Astrocyte (in vitro differentiated cells and primary cell): ENCODE measurements at regions not wholly inside any gene's neighbourhood (a gene's known extent, or its start where the extent isn't known, plus 50 kb on each side); places are given as distances from the start of the nearest gene placed in this dataset.

Experiments used
- DNase-seq: peaks from one replicate; pipeline ENCODE4 v3.0.0-alpha.2; 2010; ENCODE audit warnings: low read depth
- FAIRE-seq: peaks from 2 replicates; lab custom pipeline; 2011; peaks lifted over from hg19 to GRCh38; lab: Jason Lieb, UNC
- H2AFZ ChIP-seq: 2 replicates; pipeline ENCODE4 v1.6.0; 2012; ENCODE audit warnings: low read depth, low read length, inconsistent platforms
- H3K27ac ChIP-seq: 2 replicates; pipeline ENCODE4 v1.5.1; 2011; ENCODE audit warnings: low read depth, low read length, inconsistent platforms
- H3K27me3 ChIP-seq: 2 replicates; pipeline ENCODE4 v1.6.0; 2011; ENCODE audit warnings: low read length, inconsistent platforms; ENCODE audit not compliant: insufficient read depth
- H3K36me3 ChIP-seq: 2 replicates; pipeline ENCODE4 v1.5.1; 2011; ENCODE audit warnings: low read length, inconsistent platforms; ENCODE audit not compliant: insufficient read depth
- H3K4me1 ChIP-seq: 2 replicates; pipeline ENCODE4 v1.5.1; 2011; ENCODE audit warnings: low read length, inconsistent platforms; ENCODE audit not compliant: insufficient read depth
- H3K4me2 ChIP-seq: 2 replicates; pipeline ENCODE4 v1.6.0; 2012; ENCODE audit warnings: low read length, inconsistent platforms
- H3K4me3 ChIP-seq: 2 replicates; pipeline ENCODE4 v1.5.1; 2011; ENCODE audit warnings: low read depth, mild to moderate bottlenecking, low read length, inconsistent platforms; ENCODE audit not compliant: insufficient read depth
- H3K79me2 ChIP-seq: 2 replicates; pipeline ENCODE4 v1.6.0; 2012; ENCODE audit warnings: mild to moderate bottlenecking, low read length, inconsistent platforms; ENCODE audit not compliant: insufficient read depth
- H3K9ac ChIP-seq: 2 replicates; pipeline ENCODE4 v1.6.0; 2012; ENCODE audit warnings: mild to moderate bottlenecking, low read length, inconsistent platforms
- H3K9me3 ChIP-seq: 2 replicates; pipeline ENCODE4 v1.5.1; 2012; ENCODE audit warnings: low read depth, mild to moderate bottlenecking, low read length, inconsistent platforms; ENCODE audit not compliant: insufficient read depth
- H4K20me1 ChIP-seq: 2 replicates; pipeline ENCODE4 v1.6.0; 2012; ENCODE audit warnings: low read length, inconsistent platforms; ENCODE audit not compliant: insufficient read depth
- H3K27ac Mint-ChIP-seq: one replicate; pipeline ENCODE4 v1.8.0; 2021; ENCODE audit warnings: mild to moderate bottlenecking, mixed read lengths; ENCODE audit not compliant: unreplicated experiment
- H3K27me3 Mint-ChIP-seq: one replicate; pipeline ENCODE4 v1.8.0; 2021; ENCODE audit warnings: low read depth, mixed read lengths; ENCODE audit not compliant: unreplicated experiment
- H3K36me3 Mint-ChIP-seq: one replicate; pipeline ENCODE4 v1.8.0; 2021; ENCODE audit warnings: low read depth, mixed read lengths; ENCODE audit not compliant: unreplicated experiment
- H3K4me1 Mint-ChIP-seq: one replicate; pipeline ENCODE4 v1.8.0; 2021; ENCODE audit warnings: low read depth, mixed read lengths; ENCODE audit not compliant: unreplicated experiment
- H3K4me3 Mint-ChIP-seq: one replicate; pipeline ENCODE4 v1.8.0; 2021; ENCODE audit warnings: mild to moderate bottlenecking, moderate library complexity, mixed read lengths; ENCODE audit not compliant: unreplicated experiment
- H3K9me3 Mint-ChIP-seq: one replicate; pipeline ENCODE4 v1.8.0; 2021; ENCODE audit warnings: mild to moderate bottlenecking, mixed read lengths; ENCODE audit not compliant: unreplicated experiment
- EZH2 ChIP-seq: IDR thresholded peaks from 2 replicates; pipeline ENCODE4 v1.6.1; 2012; ENCODE audit warnings: mild to moderate bottlenecking, low read length, inconsistent platforms; ENCODE audit not compliant: insufficient read depth
- TF ChIP-seq, protein P1 (sequence below): IDR thresholded peaks from 2 replicates; pipeline ENCODE4 v1.5.1; 2011; ENCODE audit warnings: low read depth, mild to moderate bottlenecking, inconsistent platforms, low read length, moderate library complexity; ENCODE audit not compliant: insufficient read depth

- Histone ChIP-seq H3K27me3 (peaks cover 4% of the 10 kb centered on the region), H3K79me2 (no peaks in the 10 kb centered on the region), H3K9me3 (no peaks in the 10 kb centered on the region), H4K20me1 (no peaks in the 10 kb centered on the region), H3K4me2 (no peak overlapping the region), H3K36me3 (no peaks in the 10 kb centered on the region), H3K27ac (no peak overlapping the region), H3K9ac (no peak overlapping the region), H3K4me3 (no peak overlapping the region), H2AFZ (no peak overlapping the region), H3K4me1 (no peaks in the 10 kb centered on the region)
- no peak for DNase-seq
- H3K27me3 Mint-ChIP-seq, result peaks cover 39% of the 10 kb centered on the region
- H3K4me1 Mint-ChIP-seq, result no peaks in the 10 kb centered on the region
- TF ChIP-seq EZH2, result no peak
- TF ChIP-seq, protein P1, sequence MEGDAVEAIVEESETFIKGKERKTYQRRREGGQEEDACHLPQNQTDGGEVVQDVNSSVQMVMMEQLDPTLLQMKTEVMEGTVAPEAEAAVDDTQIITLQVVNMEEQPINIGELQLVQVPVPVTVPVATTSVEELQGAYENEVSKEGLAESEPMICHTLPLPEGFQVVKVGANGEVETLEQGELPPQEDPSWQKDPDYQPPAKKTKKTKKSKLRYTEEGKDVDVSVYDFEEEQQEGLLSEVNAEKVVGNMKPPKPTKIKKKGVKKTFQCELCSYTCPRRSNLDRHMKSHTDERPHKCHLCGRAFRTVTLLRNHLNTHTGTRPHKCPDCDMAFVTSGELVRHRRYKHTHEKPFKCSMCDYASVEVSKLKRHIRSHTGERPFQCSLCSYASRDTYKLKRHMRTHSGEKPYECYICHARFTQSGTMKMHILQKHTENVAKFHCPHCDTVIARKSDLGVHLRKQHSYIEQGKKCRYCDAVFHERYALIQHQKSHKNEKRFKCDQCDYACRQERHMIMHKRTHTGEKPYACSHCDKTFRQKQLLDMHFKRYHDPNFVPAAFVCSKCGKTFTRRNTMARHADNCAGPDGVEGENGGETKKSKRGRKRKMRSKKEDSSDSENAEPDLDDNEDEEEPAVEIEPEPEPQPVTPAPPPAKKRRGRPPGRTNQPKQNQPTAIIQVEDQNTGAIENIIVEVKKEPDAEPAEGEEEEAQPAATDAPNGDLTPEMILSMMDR, result no peak
- H3K36me3 Mint-ChIP-seq, result no peaks in the 10 kb centered on the region
- no peak overlapping the region for H3K4me3 Mint-ChIP-seq
- H3K27ac Mint-ChIP-seq, result no peak overlapping the region
- FAIRE-seq, result no peak
- peaks cover 6% of the 10 kb centered on the region for H3K9me3 Mint-ChIP-seq
Observed at GRCh38 chr10:124251317-124252065, 158.1 kb upstream of the CHST15 start.

DNA sequence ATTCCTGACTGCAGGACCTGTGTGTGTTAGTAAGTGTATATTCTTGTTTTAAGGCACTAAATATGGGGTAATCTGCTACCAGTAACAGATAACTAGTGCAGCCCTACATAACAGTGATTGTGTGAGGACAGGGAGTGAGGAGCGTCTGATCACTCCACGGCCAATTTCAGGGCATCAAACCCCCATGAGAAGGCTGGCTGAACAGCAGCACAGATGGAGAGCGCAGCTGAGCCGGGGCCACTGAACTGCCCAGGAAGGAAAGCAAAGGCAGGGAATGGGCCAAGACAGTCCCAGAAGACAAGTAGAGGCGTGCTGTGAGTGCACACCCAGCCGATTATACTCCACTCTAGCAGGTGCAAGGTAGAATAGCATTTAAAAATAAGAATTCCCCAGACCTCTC lies 157.1 kb upstream of the CHST15 start:
- no peak overlapping the region for H3K27ac Mint-ChIP-seq
- Histone ChIP-seq H3K4me2 (no peak overlapping the region), H3K36me3 (no peaks in the 10 kb centered on the region), H2AFZ (no peak overlapping the region), H4K20me1 (no peaks in the 10 kb centered on the region), H3K27ac (no peak overlapping the region), H3K79me2 (no peaks in the 10 kb centered on the region), H3K4me1 (no peaks in the 10 kb centered on the region), H3K27me3 (peaks cover 4% of the 10 kb centered on the region), H3K9ac (no peak overlapping the region), H3K9me3 (no peaks in the 10 kb centered on the region), H3K4me3 (no peak overlapping the region)
- no peak overlapping the region for H3K4me3 Mint-ChIP-seq
- H3K4me1 Mint-ChIP-seq, result no peaks in the 10 kb centered on the region
- no peak for FAIRE-seq
- peaks cover 6% of the 10 kb centered on the region for H3K9me3 Mint-ChIP-seq
- no peaks in the 10 kb centered on the region for H3K36me3 Mint-ChIP-seq
- no peak for DNase-seq
- TF ChIP-seq, protein P1, result no peak
- TF ChIP-seq EZH2, result no peak
- peaks cover 39% of the 10 kb centered on the region for H3K27me3 Mint-ChIP-seq

GRCh38 chr10:124249812-124250432 lies 156.5 kb upstream of the CHST15 start:
- Histone ChIP-seq H3K4me2 (no peak overlapping the region), H3K36me3 (no peaks in the 10 kb centered on the region), H3K4me3 (no peak overlapping the region), H4K20me1 (no peaks in the 10 kb centered on the region), H3K4me1 (no peaks in the 10 kb centered on the region), H3K9me3 (no peaks in the 10 kb centered on the region), H3K9ac (no peak overlapping the region), H3K27ac (no peak overlapping the region), H3K79me2 (no peaks in the 10 kb centered on the region), H3K27me3 (peaks cover 4% of the 10 kb centered on the region), H2AFZ (no peak overlapping the region)
- no peak overlapping the region for H3K4me3 Mint-ChIP-seq
- FAIRE-seq (no peak), DNase-seq (no peak)
- peaks cover 45% of the 10 kb centered on the region for H3K27me3 Mint-ChIP-seq
- H3K27ac Mint-ChIP-seq, result no peak overlapping the region
- H3K36me3 Mint-ChIP-seq, result no peaks in the 10 kb centered on the region
- TF ChIP-seq, protein P1, result no peak
- TF ChIP-seq EZH2, result no peak
- H3K4me1 Mint-ChIP-seq, result no peaks in the 10 kb centered on the region
- H3K9me3 Mint-ChIP-seq, result peaks cover 6% of the 10 kb centered on the region
